IPS DF 6.9 (cell line): ENCODE measurements at regions not wholly inside any gene's neighbourhood (a gene's known extent, or its start where the extent isn't known, plus 50 kb on each side); places are given as distances from the start of the nearest gene placed in this dataset.
"Not testable (repeated sequence)": the region's sequence is repeated elsewhere in the genome, so short reads cannot be mapped to it uniquely, and the experiment has no call there.

Source experiments
- DNase-seq: peaks from one replicate; pipeline ENCODE4 v3.0.0-alpha.2; 2013; ENCODE audit warnings: low read depth, low spot score
- H3K27ac ChIP-seq: one replicate; pipeline ENCODE4 v1.5.1; 2013; ENCODE audit warnings: low read length, control low read depth
- H3K27me3 ChIP-seq: 2 replicates; pipeline ENCODE4 v1.6.1; 2013; ENCODE audit warnings: mild to moderate bottlenecking, low read length; ENCODE audit not compliant: control insufficient read depth, insufficient read depth
- H3K36me3 ChIP-seq: 2 replicates; pipeline ENCODE4 v1.6.1; 2013; ENCODE audit warnings: low read length; ENCODE audit not compliant: control insufficient read depth, insufficient read depth
- H3K4me1 ChIP-seq: 2 replicates; pipeline ENCODE4 v1.6.1; 2013; ENCODE audit warnings: low read length; ENCODE audit not compliant: control insufficient read depth, insufficient read depth
- H3K4me3 ChIP-seq: 2 replicates; pipeline ENCODE4 v1.5.1; 2013; ENCODE audit warnings: mild to moderate bottlenecking, low read length
- H3K9me3 ChIP-seq: 2 replicates; pipeline ENCODE4 v1.6.1; 2013; ENCODE audit warnings: low read length, inconsistent platforms; ENCODE audit not compliant: control insufficient read depth, insufficient read depth
- WGBS: extraction: QIAGEN DNeasy Blood & Tissue Kit; methylation state at CpG from one replicate; pipeline ENCODE4 v1.1.7; 2013; ENCODE audit warnings: mixed read lengths, missing lambda C conversion rate; ENCODE audit not compliant: insufficient read length, insufficient coverage; 5-methylcytosine and 5-hydroxymethylcytosine counted together

GRCh38 chr11:81245791-81246190 is 1487.9 kb downstream of the FAM181B start:
- DNase-seq: no peak
- no peaks in the 10 kb centered on the region for H3K9me3 ChIP-seq
- WGBS: no CpG with 5 or more reads among the region's 3 CpGs
- no peaks in the 10 kb centered on the region for H3K4me1 ChIP-seq
- H3K27me3 ChIP-seq: no peaks in the 10 kb centered on the region
- no peak overlapping the region for H3K27ac ChIP-seq
- H3K36me3 ChIP-seq: no peaks in the 10 kb centered on the region
- no peak overlapping the region for H3K4me3 ChIP-seq

GRCh38 chr11:81241672-81242275 is 1491.9 kb downstream of the FAM181B start:
- Histone ChIP-seq H3K27me3 (no peaks in the 10 kb centered on the region), H3K27ac (no peak overlapping the region), H3K36me3 (no peaks in the 10 kb centered on the region), H3K9me3 (no peaks in the 10 kb centered on the region), H3K4me1 (no peaks in the 10 kb centered on the region), H3K4me3 (no peak overlapping the region)
- DNase-seq: no peak
- WGBS: no CpG with 5 or more reads among the region's 5 CpGs

GRCh38 chr11:81237139-81237538 is 1496.5 kb downstream of the FAM181B start:
- no peak overlapping the region for H3K4me3 ChIP-seq
- no peaks in the 10 kb centered on the region for H3K4me1 ChIP-seq
- no CpG with 5 or more reads among the region's 1 CpG for WGBS
- H3K36me3 ChIP-seq: no peaks in the 10 kb centered on the region
- DNase-seq: peak; percentile 2
- H3K27ac ChIP-seq: no peak overlapping the region
- no peaks in the 10 kb centered on the region for H3K27me3 ChIP-seq
- no peaks in the 10 kb centered on the region for H3K9me3 ChIP-seq

GRCh38 chr11:81227409-81227808 is 1506.3 kb downstream of the FAM181B start:
- not testable (repeated sequence) for H3K4me3 ChIP-seq, H3K27me3 ChIP-seq, H3K27ac ChIP-seq, DNase-seq, H3K4me1 ChIP-seq, H3K36me3 ChIP-seq, H3K9me3 ChIP-seq
- no CpG with 5 or more reads among the region's 13 CpGs for whole genome bisulfite sequencing

GRCh38 chr11:81224396-81224795 is 1509.3 kb downstream of the FAM181B start:
- Histone ChIP-seq H3K36me3 (no peaks in the 10 kb centered on the region), H3K4me3 (no peak overlapping the region), H3K9me3 (no peaks in the 10 kb centered on the region), H3K27me3 (no peaks in the 10 kb centered on the region), H3K4me1 (no peaks in the 10 kb centered on the region), H3K27ac (no peak overlapping the region)
- DNase-seq: no peak
- no CpG with 5 or more reads among the region's 3 CpGs for WGBS

GRCh38 chr11:81222491-81222890 is 1511.2 kb downstream of the FAM181B start:
- H3K27me3 ChIP-seq: no peaks in the 10 kb centered on the region
- no peak overlapping the region for H3K4me3 ChIP-seq
- WGBS: no CpG with 5 or more reads among the region's 3 CpGs
- no peaks in the 10 kb centered on the region for H3K36me3 ChIP-seq
- no peaks in the 10 kb centered on the region for H3K9me3 ChIP-seq
- DNase-seq: no peak
- H3K27ac ChIP-seq: no peak overlapping the region
- no peaks in the 10 kb centered on the region for H3K4me1 ChIP-seq

GRCh38 chr11:81220146-81220895 is 1513.3 kb downstream of the FAM181B start:
- H3K36me3 ChIP-seq: no peaks in the 10 kb centered on the region
- H3K27ac ChIP-seq: no peak overlapping the region
- H3K4me3 ChIP-seq: no peak overlapping the region
- no CpG with 5 or more reads among the region's 9 CpGs for WGBS
- no peaks in the 10 kb centered on the region for H3K4me1 ChIP-seq
- no peaks in the 10 kb centered on the region for H3K9me3 ChIP-seq
- DNase-seq: no peak
- no peaks in the 10 kb centered on the region for H3K27me3 ChIP-seq

GRCh38 chr11:81219661-81220060 is 1514.0 kb downstream of the FAM181B start:
- H3K4me1 ChIP-seq: no peaks in the 10 kb centered on the region
- H3K9me3 ChIP-seq: no peaks in the 10 kb centered on the region
- H3K4me3 ChIP-seq: no peak overlapping the region
- H3K36me3 ChIP-seq: no peaks in the 10 kb centered on the region
- H3K27me3 ChIP-seq: no peaks in the 10 kb centered on the region
- WGBS: no CpG with 5 or more reads among the region's 1 CpG
- no peak overlapping the region for H3K27ac ChIP-seq
- no peak for DNase-seq

GRCh38 chr11:81218440-81218839 is 1515.2 kb downstream of the FAM181B start:
- no CpG with 5 or more reads among the region's 4 CpGs for WGBS
- no peak for DNase-seq
- Histone ChIP-seq H3K9me3 (no peaks in the 10 kb centered on the region), H3K36me3 (no peaks in the 10 kb centered on the region), H3K27ac (no peak overlapping the region), H3K27me3 (no peaks in the 10 kb centered on the region), H3K4me3 (no peak overlapping the region), H3K4me1 (no peaks in the 10 kb centered on the region)

GRCh38 chr11:81211050-81211449 is 1522.6 kb downstream of the FAM181B start:
- WGBS: no CpG with 5 or more reads among the region's 4 CpGs
- Histone ChIP-seq H3K4me3 (no peak overlapping the region), H3K4me1 (no peaks in the 10 kb centered on the region), H3K36me3 (no peaks in the 10 kb centered on the region), H3K27me3 (no peaks in the 10 kb centered on the region), H3K9me3 (no peaks in the 10 kb centered on the region), H3K27ac (no peak overlapping the region)
- DNase-seq: no peak
